ENCODE measurements at regions not wholly inside any gene's neighbourhood (a gene's known extent, or its start where the extent isn't known, plus 50 kb on each side); places are given as distances from the start of the nearest gene placed in this dataset.

- no peak for TF ChIP-seq REST (IDR thresholded peaks at IDR 0.05; ENCODE audit: borderline replicate concordance)
- TF ChIP-seq REST (CRISPR knock-in tag; IDR thresholded peaks at IDR 0.05; ENCODE audit: low read depth), result no peak
- no peak for TF ChIP-seq TGIF2 (CRISPR knock-in tag; IDR thresholded peaks at IDR 0.05)
- TF ChIP-seq THAP7 (CRISPR knock-in tag; IDR thresholded peaks at IDR 0.05), result no peak
- TF ChIP-seq MXD1 (CRISPR knock-in tag; IDR thresholded peaks at IDR 0.05; ENCODE audit: borderline replicate concordance, poor library complexity, severe bottlenecking), result no peak
- TF ChIP-seq PKNOX1 (IDR thresholded peaks at IDR 0.05), result no peak
- TF ChIP-seq SMARCB1 (IDR thresholded peaks at IDR 0.05; ENCODE audit: insufficient read length, low read depth), result no peak
- TF ChIP-seq ATF1 (CRISPR knock-in tag; IDR thresholded peaks at IDR 0.05), result no peak
- no peak for TF ChIP-seq ATF1 (tag; IDR thresholded peaks at IDR 0.05)
- no peak for TF ChIP-seq ZNF174 (CRISPR knock-in tag; IDR thresholded peaks at IDR 0.05)
- no peak for TF ChIP-seq HES1 (IDR thresholded peaks at IDR 0.05; ENCODE audit: low read depth)
- TF ChIP-seq MYNN (IDR thresholded peaks at IDR 0.05), result no peak
- no peak for TF ChIP-seq MYNN (CRISPR knock-in tag; IDR thresholded peaks at IDR 0.05)
Measured at GRCh38 chrX:150219374-150220185, 143.5 kb upstream of the MAMLD1 start (continued).

Measured in K562 (cell line).